Ishikawa (cell line): ENCODE measurements at regions not wholly inside any gene's neighbourhood (a gene's known extent, or its start where the extent isn't known, plus 50 kb on each side); places are given as distances from the start of the nearest gene placed in this dataset.

Experiments
- CEBPB ChIP-seq: IDR thresholded peaks from 2 replicates; pipeline ENCODE4 v1.6.1; 2012
- CREB1 ChIP-seq: IDR thresholded peaks from 2 replicates; pipeline ENCODE4 v1.6.1; 2012; ENCODE audit warnings: low read depth
- EGR1 ChIP-seq: IDR thresholded peaks from 2 replicates; pipeline ENCODE4 v1.6.1; 2012
- EP300 ChIP-seq: IDR thresholded peaks from 2 replicates; pipeline ENCODE4 v1.6.1; 2012; ENCODE audit warnings: borderline replicate concordance
- FOXM1 ChIP-seq: IDR thresholded peaks from 2 replicates; pipeline ENCODE4 v1.6.1; 2012; ENCODE audit warnings: low read depth, borderline replicate concordance
- MAX ChIP-seq: IDR thresholded peaks from 2 replicates; pipeline ENCODE4 v1.6.1; 2012
- NFIC ChIP-seq: IDR thresholded peaks from 2 replicates; pipeline ENCODE4 v1.6.1; 2012
- RAD21 ChIP-seq: IDR thresholded peaks from 2 replicates; pipeline ENCODE4 v1.6.1; 2012; ENCODE audit warnings: low read depth
- REST ChIP-seq: IDR thresholded peaks from 2 replicates; pipeline ENCODE4 v1.6.1; 2012; ENCODE audit warnings: low read depth, mild to moderate bottlenecking
- TAF1 ChIP-seq: IDR thresholded peaks from 2 replicates; pipeline ENCODE4 v1.6.1; 2012; ENCODE audit warnings: low read depth, mild to moderate bottlenecking
- TCF12 ChIP-seq: IDR thresholded peaks from 2 replicates; pipeline ENCODE4 v1.6.1; 2012; ENCODE audit warnings: low read depth
- TEAD4 ChIP-seq: IDR thresholded peaks from 2 replicates; pipeline ENCODE4 v1.6.1; 2012
- USF1 ChIP-seq: IDR thresholded peaks from 2 replicates; pipeline ENCODE4 v1.6.1; 2012
- YY1 ChIP-seq: IDR thresholded peaks from 2 replicates; pipeline ENCODE4 v1.6.1; 2012; ENCODE audit warnings: low read depth
- ZBTB7A ChIP-seq: IDR thresholded peaks from 2 replicates; pipeline ENCODE4 v1.6.1; 2012; ENCODE audit warnings: low read depth

- TF ChIP-seq RAD21 (no peak), USF1 (no peak), YY1 (no peak), MAX (no peak), CEBPB (no peak), TCF12 (no peak), EP300 (no peak), NFIC (no peak), CREB1 (no peak), TEAD4 (no peak), REST (no peak)
These were observed 639.4 kb upstream of the INTU start for GRCh38 chr4:126993351-126993750.

- TF ChIP-seq EGR1 (no peak), ZBTB7A (no peak), MAX (no peak), TCF12 (no peak), NFIC (no peak), FOXM1 (no peak), USF1 (no peak), TEAD4 (no peak), RAD21 (no peak)
These were observed 637.5 kb upstream of the INTU start for GRCh38 chr4:126995235-126995634.

- TF ChIP-seq RAD21 (no peak), TCF12 (no peak), FOXM1 (no peak), TEAD4 (no peak), EGR1 (no peak)
These were observed 632.6 kb upstream of the INTU start for GRCh38 chr4:127000110-127000509.

GRCh38 chr4:127000846-127001245 lies 631.9 kb upstream of the INTU start:
- TF ChIP-seq YY1: no peak
- no peak for TF ChIP-seq REST
- TF ChIP-seq ZBTB7A: no peak
- TF ChIP-seq CREB1: no peak
- TF ChIP-seq FOXM1: no peak
- no peak for TF ChIP-seq TCF12
- TF ChIP-seq TEAD4: no peak
- no peak for TF ChIP-seq MAX
- no peak for TF ChIP-seq NFIC
- no peak for TF ChIP-seq CEBPB

GRCh38 chr4:127001933-127002332 lies 630.8 kb upstream of the INTU start:
- TF ChIP-seq YY1: no peak
- no peak for TF ChIP-seq TAF1
- no peak for TF ChIP-seq USF1
- TF ChIP-seq CEBPB: no peak
- TF ChIP-seq MAX: no peak
- no peak for TF ChIP-seq EP300
- no peak for TF ChIP-seq NFIC
- TF ChIP-seq CREB1: no peak
- no peak for TF ChIP-seq REST
- TF ChIP-seq TEAD4: no peak
